Endodermal cell (in vitro differentiated cells): ENCODE measurements at regions not wholly inside any gene's neighbourhood (a gene's known extent, or its start where the extent isn't known, plus 50 kb on each side); places are given as distances from the start of the nearest gene placed in this dataset.

Experiments used
- DNase-seq: peaks from one replicate; pipeline ENCODE4 v3.0.0-alpha.2; 2017
- H3K27ac ChIP-seq: 2 replicates; pipeline ENCODE4 v1.5.1; 2013; ENCODE audit warnings: mild to moderate bottlenecking, low read depth, low read length, moderate library complexity
- H3K27me3 ChIP-seq: 2 replicates; pipeline ENCODE4 v1.6.1; 2013; ENCODE audit warnings: mild to moderate bottlenecking, low read length, moderate library complexity; ENCODE audit not compliant: insufficient read depth, control insufficient read depth, poor library complexity, severe bottlenecking
- H3K36me3 ChIP-seq: 2 replicates; pipeline ENCODE4 v1.7.0; 2013; ENCODE audit warnings: mild to moderate bottlenecking, low read length, moderate library complexity; ENCODE audit not compliant: control insufficient read depth, insufficient read depth
- H3K4me1 ChIP-seq: one replicate; pipeline ENCODE4 v1.7.0; 2013; ENCODE audit warnings: low read length; ENCODE audit not compliant: control insufficient read depth, insufficient read depth
- H3K4me3 ChIP-seq: 2 replicates; pipeline ENCODE4 v1.5.1; 2013; ENCODE audit warnings: mild to moderate bottlenecking, low read length, moderate library complexity
- H3K9ac ChIP-seq: 2 replicates; pipeline ENCODE4 v1.6.1; 2013; ENCODE audit warnings: mild to moderate bottlenecking, low read length, moderate library complexity; ENCODE audit not compliant: poor library complexity, severe bottlenecking; ENCODE audit errors: extremely low read depth
- H3K9me3 ChIP-seq: 2 replicates; pipeline ENCODE4 v1.6.1; 2013; ENCODE audit warnings: mild to moderate bottlenecking, low read length, moderate library complexity; ENCODE audit not compliant: control insufficient read depth
- H3K27ac Mint-ChIP-seq: 2 replicates; pipeline ENCODE4 v1.8.0; 2020; ENCODE audit warnings: mixed read lengths
- H3K27me3 Mint-ChIP-seq: 2 replicates; pipeline ENCODE4 v1.8.0; 2021; ENCODE audit warnings: mild to moderate bottlenecking, mixed read lengths; ENCODE audit not compliant: insufficient read depth
- H3K36me3 Mint-ChIP-seq: 2 replicates; pipeline ENCODE4 v1.8.0; 2020; ENCODE audit warnings: low read depth, mixed read lengths
- H3K4me1 Mint-ChIP-seq: 2 replicates; pipeline ENCODE4 v1.8.0; 2020; ENCODE audit warnings: mixed read lengths
- H3K4me3 Mint-ChIP-seq: 2 replicates; pipeline ENCODE4 v1.8.0; 2020; ENCODE audit warnings: mild to moderate bottlenecking, moderate library complexity, mixed read lengths
- H3K9me3 Mint-ChIP-seq: 2 replicates; pipeline ENCODE4 v1.8.0; 2020; ENCODE audit warnings: mild to moderate bottlenecking, mixed read lengths
- WGBS, 2 experiments: methylation state at CpG; one replicate each; pipeline versions ENCODE4 v1.1.5 to v1.1.7; 2013; ENCODE audit warnings: missing lambda C conversion rate in 2 of 2, mixed read lengths in 1 of 2; ENCODE audit not compliant: insufficient coverage in 1 of 2, insufficient read length in 1 of 2; 5-methylcytosine and 5-hydroxymethylcytosine counted together
- TF ChIP-seq, protein P1 (sequence below): fragments of 200-600 bp; sonication (generic); conservative IDR thresholded peaks from 2 replicates; pipeline ENCODE4 v1.5.0; 2021; ENCODE audit warnings: antibody characterized with exemption, mild to moderate bottlenecking

GRCh38 chr11:26229257-26229656, 102.7 kb upstream of the ANO3 start:
- no peak overlapping the region for H3K27ac ChIP-seq
- Mint-ChIP-seq H3K36me3 (no peaks in the 10 kb centered on the region), H3K27me3 (no peaks in the 10 kb centered on the region), H3K9me3 (no peaks in the 10 kb centered on the region), H3K4me1 (no peaks in the 10 kb centered on the region), H3K27ac (no peak overlapping the region), H3K4me3 (no peak overlapping the region)
- no peaks in the 10 kb centered on the region for H3K27me3 ChIP-seq
- H3K4me3 ChIP-seq: no peak overlapping the region
- H3K36me3 ChIP-seq: no peaks in the 10 kb centered on the region
- H3K4me1 ChIP-seq: no peaks in the 10 kb centered on the region
- WGBS, 2 experiments: 73 to 91% methylated on average over 2 to 3 of the region's 3 CpGs
- no peaks in the 10 kb centered on the region for H3K9me3 ChIP-seq
- no peak overlapping the region for H3K9ac ChIP-seq
- no peak for DNase-seq
- TF ChIP-seq, protein P1, sequence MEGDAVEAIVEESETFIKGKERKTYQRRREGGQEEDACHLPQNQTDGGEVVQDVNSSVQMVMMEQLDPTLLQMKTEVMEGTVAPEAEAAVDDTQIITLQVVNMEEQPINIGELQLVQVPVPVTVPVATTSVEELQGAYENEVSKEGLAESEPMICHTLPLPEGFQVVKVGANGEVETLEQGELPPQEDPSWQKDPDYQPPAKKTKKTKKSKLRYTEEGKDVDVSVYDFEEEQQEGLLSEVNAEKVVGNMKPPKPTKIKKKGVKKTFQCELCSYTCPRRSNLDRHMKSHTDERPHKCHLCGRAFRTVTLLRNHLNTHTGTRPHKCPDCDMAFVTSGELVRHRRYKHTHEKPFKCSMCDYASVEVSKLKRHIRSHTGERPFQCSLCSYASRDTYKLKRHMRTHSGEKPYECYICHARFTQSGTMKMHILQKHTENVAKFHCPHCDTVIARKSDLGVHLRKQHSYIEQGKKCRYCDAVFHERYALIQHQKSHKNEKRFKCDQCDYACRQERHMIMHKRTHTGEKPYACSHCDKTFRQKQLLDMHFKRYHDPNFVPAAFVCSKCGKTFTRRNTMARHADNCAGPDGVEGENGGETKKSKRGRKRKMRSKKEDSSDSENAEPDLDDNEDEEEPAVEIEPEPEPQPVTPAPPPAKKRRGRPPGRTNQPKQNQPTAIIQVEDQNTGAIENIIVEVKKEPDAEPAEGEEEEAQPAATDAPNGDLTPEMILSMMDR: no peak

DNA sequence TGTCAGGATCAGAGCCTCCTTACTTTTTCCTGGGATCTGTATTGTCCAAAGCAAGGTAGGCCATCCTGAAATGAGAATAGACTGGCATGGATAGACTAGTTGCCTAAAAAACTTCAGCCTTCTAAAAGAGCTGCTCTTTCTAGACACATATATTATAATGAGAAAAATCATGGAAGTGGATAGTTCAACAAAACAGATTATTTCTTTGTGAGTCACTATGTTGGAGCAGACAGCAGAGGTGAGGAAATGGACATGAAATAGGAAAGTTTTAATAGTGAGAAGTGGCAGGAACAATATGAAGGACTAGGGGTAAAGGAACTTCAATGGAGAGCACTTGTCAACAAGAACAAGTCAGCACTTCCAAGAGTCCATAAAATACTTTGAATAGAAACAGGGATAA, 101.9 kb upstream of the ANO3 start:
- H3K27me3 Mint-ChIP-seq: no peaks in the 10 kb centered on the region
- DNase-seq: no peak
- Histone ChIP-seq H3K9ac (no peak overlapping the region), H3K27ac (no peak overlapping the region), H3K4me1 (no peaks in the 10 kb centered on the region), H3K4me3 (no peak overlapping the region), H3K36me3 (no peaks in the 10 kb centered on the region), H3K27me3 (no peaks in the 10 kb centered on the region), H3K9me3 (no peaks in the 10 kb centered on the region)
- H3K9me3 Mint-ChIP-seq: no peaks in the 10 kb centered on the region
- H3K27ac Mint-ChIP-seq: no peak overlapping the region
- no peaks in the 10 kb centered on the region for H3K36me3 Mint-ChIP-seq
- TF ChIP-seq, protein P1: no peak
- no peaks in the 10 kb centered on the region for H3K4me1 Mint-ChIP-seq
- no peak overlapping the region for H3K4me3 Mint-ChIP-seq

DNA sequence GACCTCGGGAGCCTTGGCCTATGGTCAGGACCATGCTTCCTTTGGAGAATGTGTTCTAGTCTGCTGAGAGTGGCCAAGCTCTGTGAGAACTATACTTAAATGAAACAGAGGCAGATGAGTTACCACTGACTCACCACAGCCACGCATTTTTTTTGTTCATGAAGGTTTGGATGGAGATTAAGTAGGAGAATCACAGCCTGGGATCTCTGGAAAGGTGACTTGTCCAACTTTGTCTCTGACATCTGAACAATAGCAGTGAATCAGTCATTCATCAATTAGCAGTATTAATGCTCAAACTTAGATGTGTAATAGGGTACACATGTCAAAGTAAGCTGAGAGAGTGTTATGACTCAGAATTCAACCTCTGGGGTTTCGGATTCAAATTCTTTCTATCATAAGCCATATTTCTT, 100.7 kb upstream of the ANO3 start:
- Mint-ChIP-seq H3K36me3 (no peaks in the 10 kb centered on the region), H3K27me3 (no peaks in the 10 kb centered on the region), H3K9me3 (no peaks in the 10 kb centered on the region), H3K4me1 (no peaks in the 10 kb centered on the region), H3K4me3 (no peak overlapping the region), H3K27ac (no peak overlapping the region)
- H3K27ac ChIP-seq: no peak overlapping the region
- no peak overlapping the region for H3K9ac ChIP-seq
- no peaks in the 10 kb centered on the region for H3K36me3 ChIP-seq
- no peaks in the 10 kb centered on the region for H3K27me3 ChIP-seq
- TF ChIP-seq, protein P1: no peak
- no peaks in the 10 kb centered on the region for H3K4me1 ChIP-seq
- DNase-seq: no peak
- no peak overlapping the region for H3K4me3 ChIP-seq
- 59% methylated on average over 3 of the region's 3 CpGs; no CpG with 5 or more reads in 1 of the 2 experiments for WGBS, 2 experiments
- no peaks in the 10 kb centered on the region for H3K9me3 ChIP-seq
